H1 (cell line): ENCODE measurements at regions not wholly inside any gene's neighbourhood (a gene's known extent, or its start where the extent isn't known, plus 50 kb on each side); places are given as distances from the start of the nearest gene placed in this dataset.
"Not testable (repeated sequence)": the region's sequence is repeated elsewhere in the genome, so short reads cannot be mapped to it uniquely, and the experiment has no call there.

ENCODE experiments used
- CTCF ChIA-PET: fragments of 300-600 bp; sonication (Branson Sonifier 250); formaldehyde crosslinking; loops from one replicate; lab custom pipeline; 2021; ENCODE audit not compliant: partially characterized antibody; lab: Charles Lee
- POLR2A ChIA-PET: fragments of 300-600 bp; sonication (Branson Sonifier 250); formaldehyde crosslinking; loops from one replicate; lab custom pipeline; 2021; ENCODE audit warnings: inconsistent platforms; ENCODE audit not compliant: partially characterized antibody; lab: Charles Lee
- DNase-seq, 2 experiments: peaks; one replicate each; pipeline versions ENCODE4 v3.0.0 to v3.0.0-alpha.2; 2010 to 2022; ENCODE audit warnings: low spot score in 2 of 2, low read depth in 1 of 2, mixed read lengths in 1 of 2
- FAIRE-seq: peaks from 2 replicates; lab custom pipeline; 2011; peaks lifted over from hg19 to GRCh38; lab: Jason Lieb, UNC
- H2AFZ ChIP-seq: 2 replicates; pipeline ENCODE4 v1.8.1; 2012; ENCODE audit warnings: low read length, inconsistent platforms
- H2AK5ac ChIP-seq: 2 replicates; pipeline ENCODE4 v1.6.1; 2013; ENCODE audit warnings: low read depth, low read length
- H2BK120ac ChIP-seq: replicated peaks from 2 replicates; pipeline ENCODE3; 2013; ENCODE audit warnings: low read depth, low read length, inconsistent platforms
- H2BK12ac ChIP-seq: 2 replicates; pipeline ENCODE4 v1.6.1; 2013; ENCODE audit warnings: low read depth, low read length
- H2BK15ac ChIP-seq: 2 replicates; pipeline ENCODE4 v1.6.1; 2013; ENCODE audit warnings: low read length
- H2BK20ac ChIP-seq: 2 replicates; pipeline ENCODE4 v1.6.1; 2013; ENCODE audit warnings: low read length
- H2BK5ac ChIP-seq: 2 replicates; pipeline ENCODE4 v1.6.1; 2013; ENCODE audit warnings: low read depth, low read length
- H3K14ac ChIP-seq: 2 replicates; pipeline ENCODE4 v1.6.1; 2013; ENCODE audit warnings: inconsistent platforms; ENCODE audit not compliant: insufficient read length
- H3K18ac ChIP-seq: 2 replicates; pipeline ENCODE4 v1.6.1; 2013; ENCODE audit warnings: low read length; ENCODE audit errors: extremely low read depth
- H3K23ac ChIP-seq: 2 replicates; pipeline ENCODE4 v1.6.1; 2013; ENCODE audit warnings: inconsistent platforms; ENCODE audit not compliant: insufficient read length
- H3K23me2 ChIP-seq: 2 replicates; pipeline ENCODE4 v1.6.1; 2013; ENCODE audit warnings: low read depth, low read length
- H3K27ac ChIP-seq: 2 replicates; pipeline ENCODE4 v1.6.1; 2011; ENCODE audit warnings: low read depth, low read length, inconsistent platforms
- H3K27me3 ChIP-seq, 4 experiments: replicated peaks in 1 of 4; 1 replicate in 1 of 4; 2 replicates in 3 of 4; pipeline versions ENCODE4 v1.6.1 to v1.8.1; 2011 to 2013; ENCODE audit warnings: low read length in 3 of 4, mild to moderate bottlenecking in 3 of 4, inconsistent platforms in 2 of 4, mixed read lengths in 2 of 4, moderate library complexity in 1 of 4; ENCODE audit not compliant: control insufficient read depth in 3 of 4, insufficient read depth in 3 of 4; ENCODE audit errors: extremely low read depth in 1 of 4
- H3K36me3 ChIP-seq, 4 experiments: 2 replicates each; pipeline versions ENCODE4 v1.6.1 to v1.8.1; 2011 to 2013; ENCODE audit warnings: mild to moderate bottlenecking in 4 of 4, low read length in 3 of 4, moderate library complexity in 2 of 4, control low read depth in 1 of 4, inconsistent platforms in 1 of 4; ENCODE audit not compliant: insufficient read depth in 4 of 4, control insufficient read depth in 2 of 4
- H3K4ac ChIP-seq: replicated peaks from 2 replicates; pipeline ENCODE3; 2013; ENCODE audit warnings: low read length, low read depth, mixed read lengths, inconsistent platforms; ENCODE audit not compliant: insufficient read length
- H3K4me1 ChIP-seq, 4 experiments: replicated peaks in 1 of 4; 1 replicate in 1 of 4; 2 replicates in 3 of 4; pipeline versions ENCODE4 v1.6.1 to v1.8.1; 2011 to 2013; ENCODE audit warnings: low read length in 3 of 4, inconsistent platforms in 2 of 4, mixed read lengths in 1 of 4; ENCODE audit not compliant: insufficient read depth in 4 of 4, control insufficient read depth in 3 of 4
- H3K4me2 ChIP-seq, 2 experiments: 2 replicates each; pipeline versions ENCODE4 v1.6.1 to v1.8.1; 2011 to 2013; ENCODE audit warnings: low read depth in 2 of 2, low read length in 2 of 2, control low read depth in 1 of 2, inconsistent platforms in 1 of 2, mild to moderate bottlenecking in 1 of 2; ENCODE audit not compliant: insufficient read depth in 1 of 2
- H3K4me3 ChIP-seq, 4 experiments: fragments of 200-600, 300-600 bp in 1 of 4; sonication (generic), shearing (Covaris generic), sonication (Bioruptor Twin) in 1 of 4; 2 replicates each; pipeline versions ENCODE4 v1.5.1 to v1.8.1; 2011 to 2016; ENCODE audit warnings: low read length in 4 of 4, low read depth in 3 of 4, control low read depth in 2 of 4, inconsistent platforms in 2 of 4, mild to moderate bottlenecking in 2 of 4, mixed read lengths in 1 of 4, moderate library complexity in 1 of 4; ENCODE audit not compliant: insufficient read depth in 2 of 4; ENCODE audit errors: extremely low read depth in 1 of 4
- H3K56ac ChIP-seq: replicated peaks from 2 replicates; pipeline ENCODE3; 2013; ENCODE audit warnings: low read depth, mild to moderate bottlenecking, mixed read lengths, low read length, inconsistent platforms; ENCODE audit not compliant: insufficient read length
- H3K79me1 ChIP-seq: 2 replicates; pipeline ENCODE4 v1.6.1; 2013; ENCODE audit warnings: low read depth, low read length, control low read depth
- H3K79me2 ChIP-seq, 2 experiments: 2 replicates each; pipeline versions ENCODE4 v1.6.1 to v1.8.1; 2012 to 2013; ENCODE audit warnings: low read length in 2 of 2, mild to moderate bottlenecking in 2 of 2, inconsistent platforms in 1 of 2; ENCODE audit not compliant: insufficient read depth in 2 of 2, control insufficient read depth in 1 of 2
- H3K9ac ChIP-seq, 4 experiments: replicated peaks in 1 of 4; 1 replicate in 1 of 4; 2 replicates in 3 of 4; pipeline versions ENCODE4 v1.6.1 to v1.8.1; 2011 to 2013; ENCODE audit warnings: low read depth in 3 of 4, low read length in 3 of 4, control low read depth in 2 of 4, mild to moderate bottlenecking in 2 of 4, moderate library complexity in 2 of 4, inconsistent platforms in 1 of 4; ENCODE audit errors: extremely low read depth in 1 of 4
- H3K9me3 ChIP-seq, 2 experiments: 2 replicates each; pipeline versions ENCODE4 v1.6.1 to v1.8.1; 2012 to 2013; ENCODE audit warnings: mild to moderate bottlenecking in 2 of 2, moderate library complexity in 2 of 2, control low read depth in 1 of 2, inconsistent platforms in 1 of 2, low read depth in 1 of 2, low read length in 1 of 2, mixed read lengths in 1 of 2; ENCODE audit not compliant: insufficient read depth in 2 of 2
- H4K20me1 ChIP-seq, 2 experiments: replicated peaks in 1 of 2; 2 replicates each; pipeline versions ENCODE3 to v1.8.1; 2011 to 2013; ENCODE audit warnings: inconsistent platforms in 2 of 2, low read length in 2 of 2, mild to moderate bottlenecking in 1 of 2; ENCODE audit not compliant: insufficient read depth in 2 of 2, control insufficient read depth in 1 of 2
- H4K5ac ChIP-seq: 2 replicates; pipeline ENCODE4 v1.6.1; 2013; ENCODE audit warnings: low read length, low read depth, mixed read lengths, inconsistent platforms; ENCODE audit not compliant: insufficient read length
- H4K8ac ChIP-seq: 2 replicates; pipeline ENCODE4 v1.8.0; 2013; ENCODE audit warnings: mild to moderate bottlenecking, moderate library complexity, low read length, inconsistent platforms; ENCODE audit not compliant: insufficient read depth; ENCODE audit errors: extremely low read depth
- H4K91ac ChIP-seq: replicated peaks from 2 replicates; pipeline ENCODE3; 2013; ENCODE audit warnings: low read length, mixed read lengths, inconsistent platforms; ENCODE audit not compliant: insufficient read length
- WGBS, 2 experiments: shearing (Covaris generic) in 1 of 2; methylation state at CpG; one replicate each; pipeline versions ENCODE4 v1.1.6 to v1.1.7; 2013 to 2015; ENCODE audit warnings: low lambda C conversion rate in 2 of 2, mixed read lengths in 2 of 2, inconsistent platforms in 1 of 2, low coverage in 1 of 2, missing lambda C conversion rate in 1 of 2; ENCODE audit not compliant: insufficient replicate concordance in 2 of 2, insufficient coverage in 1 of 2, insufficient read length in 1 of 2; ENCODE audit errors: extremely low coverage in 1 of 2, missing lambda C conversion rate in 1 of 2; 5-methylcytosine and 5-hydroxymethylcytosine counted together

- H3K27ac ChIP-seq, H3K18ac ChIP-seq, H2BK15ac ChIP-seq, DNase-seq, H2BK20ac ChIP-seq, H4K5ac ChIP-seq, H4K20me1 ChIP-seq, H3K9me3 ChIP-seq, H4K8ac ChIP-seq, H3K4me2 ChIP-seq, FAIRE-seq, H3K27me3 ChIP-seq, H2AFZ ChIP-seq, H4K91ac ChIP-seq, H3K23ac ChIP-seq, POLR2A ChIA-PET, H3K4ac ChIP-seq, H3K4me3 ChIP-seq, H2BK5ac ChIP-seq, H3K14ac ChIP-seq, H2BK120ac ChIP-seq, H3K23me2 ChIP-seq, H3K79me2 ChIP-seq, H3K9ac ChIP-seq, H3K79me1 ChIP-seq, H3K56ac ChIP-seq, H2BK12ac ChIP-seq, CTCF ChIA-PET, H2AK5ac ChIP-seq, H3K36me3 ChIP-seq, H3K4me1 ChIP-seq: not testable (repeated sequence)
- 95% methylated on average over 4 of the region's 27 CpGs; no CpG with 5 or more reads in 1 of the 2 experiments for WGBS, 2 experiments
Observed at GRCh38 chr11:29600151-29600575, 416.7 kb downstream of the KCNA4 start.
